IMR-90 (cell line): ENCODE measurements at regions not wholly inside any gene's neighbourhood (a gene's known extent, or its start where the extent isn't known, plus 50 kb on each side); places are given as distances from the start of the nearest gene placed in this dataset.

Experiments
- TF ChIP-seq, protein P1 (sequence below): conservative IDR thresholded peaks from 2 replicates; pipeline ENCODE4 v1.5.1; 2012; ENCODE audit warnings: mild to moderate bottlenecking, low read depth, low read length, improper control_type of control experiment
- TF ChIP-seq, protein P2 (sequence below): fragments of 150-350 bp; IDR thresholded peaks from 2 replicates; pipeline ENCODE4 v1.6.1; 2017; ENCODE audit warnings: mild to moderate bottlenecking, antibody characterized with exemption, low read length, low read depth

GRCh38 chr18:60199505-60199904 lies 173.1 kb downstream of the MC4R start:
- TF ChIP-seq, protein P1, sequence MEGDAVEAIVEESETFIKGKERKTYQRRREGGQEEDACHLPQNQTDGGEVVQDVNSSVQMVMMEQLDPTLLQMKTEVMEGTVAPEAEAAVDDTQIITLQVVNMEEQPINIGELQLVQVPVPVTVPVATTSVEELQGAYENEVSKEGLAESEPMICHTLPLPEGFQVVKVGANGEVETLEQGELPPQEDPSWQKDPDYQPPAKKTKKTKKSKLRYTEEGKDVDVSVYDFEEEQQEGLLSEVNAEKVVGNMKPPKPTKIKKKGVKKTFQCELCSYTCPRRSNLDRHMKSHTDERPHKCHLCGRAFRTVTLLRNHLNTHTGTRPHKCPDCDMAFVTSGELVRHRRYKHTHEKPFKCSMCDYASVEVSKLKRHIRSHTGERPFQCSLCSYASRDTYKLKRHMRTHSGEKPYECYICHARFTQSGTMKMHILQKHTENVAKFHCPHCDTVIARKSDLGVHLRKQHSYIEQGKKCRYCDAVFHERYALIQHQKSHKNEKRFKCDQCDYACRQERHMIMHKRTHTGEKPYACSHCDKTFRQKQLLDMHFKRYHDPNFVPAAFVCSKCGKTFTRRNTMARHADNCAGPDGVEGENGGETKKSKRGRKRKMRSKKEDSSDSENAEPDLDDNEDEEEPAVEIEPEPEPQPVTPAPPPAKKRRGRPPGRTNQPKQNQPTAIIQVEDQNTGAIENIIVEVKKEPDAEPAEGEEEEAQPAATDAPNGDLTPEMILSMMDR, result no peak
- TF ChIP-seq, protein P2, sequence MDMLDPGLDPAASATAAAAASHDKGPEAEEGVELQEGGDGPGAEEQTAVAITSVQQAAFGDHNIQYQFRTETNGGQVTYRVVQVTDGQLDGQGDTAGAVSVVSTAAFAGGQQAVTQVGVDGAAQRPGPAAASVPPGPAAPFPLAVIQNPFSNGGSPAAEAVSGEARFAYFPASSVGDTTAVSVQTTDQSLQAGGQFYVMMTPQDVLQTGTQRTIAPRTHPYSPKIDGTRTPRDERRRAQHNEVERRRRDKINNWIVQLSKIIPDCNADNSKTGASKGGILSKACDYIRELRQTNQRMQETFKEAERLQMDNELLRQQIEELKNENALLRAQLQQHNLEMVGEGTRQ, result no peak
